K562 (cell line): ENCODE measurements at regions not wholly inside any gene's neighbourhood (a gene's known extent, or its start where the extent isn't known, plus 50 kb on each side); places are given as distances from the start of the nearest gene placed in this dataset.

Experiments
- ATAC-seq: fragments of 200-7000 bp; cut with Tn5 transposase; 3 replicates; pipeline ENCODE4 v1.9.1; 2020; ENCODE audit warnings: moderate library complexity
- BruUV-seq: library from RNA; stranded (reverse); fragments of 400-500 nt; replicated peaks from 2 replicates; lab custom pipeline; 2021; lab: Mats Ljungman, UMichigan
- CTCF ChIA-PET: fragments of 300-600 bp; formaldehyde crosslinking; extraction: SDS; loops from one replicate; lab custom pipeline; 2021; ENCODE audit warnings: low intra/inter-chr PET ratio; lab: Yijun Ruan, JAX
- POLR2A ChIA-PET: fragments of 300-600, 350-650 bp; sonication (Branson Sonifier 250); formaldehyde crosslinking; extraction: SDS; loops from one replicate; lab custom pipeline; 2021; ENCODE audit warnings: antibody characterized with exemption, inconsistent platforms; lab: Yijun Ruan, JAX
- DNase-seq, 4 experiments: peaks; one replicate each; pipeline versions ENCODE4 v3.0.0 to v3.0.0-alpha.2; 2011 to 2018; ENCODE audit warnings: low spot score in 3 of 4, mixed read lengths in 3 of 4; ENCODE audit errors: extremely low read depth in 1 of 4
- FAIRE-seq: peaks from 2 replicates; lab custom pipeline; 2011; peaks lifted over from hg19 to GRCh38; lab: Jason Lieb, UNC
- H2AFZ ChIP-seq: 2 replicates; pipeline ENCODE4 v1.6.0; 2011; ENCODE audit warnings: low read depth, low read length, control low read depth, inconsistent platforms
- H3K27ac ChIP-seq: fragments of 200-600 bp; 3 replicates; pipeline ENCODE4 v1.8.0; 2011; ENCODE audit warnings: low read depth, mild to moderate bottlenecking, control low read depth, inconsistent platforms, low read length, moderate library complexity, mixed read lengths; ENCODE audit errors: extremely low read depth
- H3K27me3 ChIP-seq, 2 experiments: fragments of 300-600 bp in 1 of 2; 2 replicates in 1 of 2; 3 replicates in 1 of 2; pipeline versions ENCODE4 v1.6.0 to v1.8.0; 2011; ENCODE audit warnings: inconsistent platforms in 2 of 2, low read length in 2 of 2, mild to moderate bottlenecking in 1 of 2, mixed read lengths in 1 of 2, moderate library complexity in 1 of 2; ENCODE audit not compliant: control insufficient read depth in 2 of 2, insufficient read depth in 2 of 2
- H3K36me3 ChIP-seq: fragments of 300-600 bp; 3 replicates; pipeline ENCODE4 v1.8.0; 2011; ENCODE audit warnings: mild to moderate bottlenecking, low read length, inconsistent platforms; ENCODE audit not compliant: control insufficient read depth, insufficient read depth
- H3K4me1 ChIP-seq, 2 experiments: fragments of 200-600 bp in 1 of 2; replicated peaks in 1 of 2; 2 replicates in 1 of 2; 3 replicates in 1 of 2; pipeline versions ENCODE4 v1.5.1 to v1.8.0; 2011; ENCODE audit warnings: inconsistent platforms in 2 of 2, low read length in 2 of 2, mild to moderate bottlenecking in 1 of 2, mixed read lengths in 1 of 2, moderate library complexity in 1 of 2; ENCODE audit not compliant: control insufficient read depth in 2 of 2, insufficient read depth in 2 of 2
- H3K4me2 ChIP-seq: 2 replicates; pipeline ENCODE4 v1.6.1; 2011; ENCODE audit warnings: low read length, control low read depth, inconsistent platforms, mixed read lengths; ENCODE audit not compliant: insufficient read depth
- H3K4me3 ChIP-seq: fragments of 200-600 bp; sonication (generic), shearing (Covaris generic); 2 replicates; pipeline ENCODE4 v1.5.1; 2016; ENCODE audit warnings: control low read depth, inconsistent platforms
- H3K79me2 ChIP-seq: fragments of 200-600 bp; 3 replicates; pipeline ENCODE4 v1.8.0; 2011; ENCODE audit warnings: low read length, inconsistent platforms; ENCODE audit not compliant: control insufficient read depth, insufficient read depth
- H3K9ac ChIP-seq, 2 experiments: 2 replicates each; pipeline versions ENCODE4 v1.6.0 to v1.6.1; 2011; ENCODE audit warnings: low read depth in 2 of 2, low read length in 2 of 2, control low read depth in 1 of 2, inconsistent platforms in 1 of 2, mild to moderate bottlenecking in 1 of 2, mixed read lengths in 1 of 2; ENCODE audit not compliant: insufficient read depth in 1 of 2
- H3K9me1 ChIP-seq: one replicate; pipeline ENCODE4 v1.6.0; 2011; ENCODE audit warnings: inconsistent platforms, mild to moderate bottlenecking, low read length, moderate library complexity; ENCODE audit not compliant: control insufficient read depth, insufficient read depth
- H3K9me3 ChIP-seq: replicated peaks from 2 replicates; pipeline ENCODE4 v1.5.1; 2011; ENCODE audit warnings: low read depth, low read length, inconsistent platforms; ENCODE audit not compliant: control insufficient read depth, insufficient read depth
- H4K20me1 ChIP-seq: replicated peaks from 2 replicates; pipeline ENCODE4 v1.6.1; 2011; ENCODE audit warnings: low read length, inconsistent platforms, mixed read lengths; ENCODE audit not compliant: control insufficient read depth, insufficient read depth
- FOXJ2 ChIP-seq: fragments of 200-800 bp; sonication (Bioruptor generic); IDR thresholded peaks from 2 replicates; pipeline ENCODE4 v1.6.1; 2016; ENCODE audit warnings: missing genetic modification characterization, missing compliant biosample characterization
- U2AF1 ChIP-seq: fragments of 200-400 bp; formaldehyde crosslinking; optimal IDR thresholded peaks from 2 replicates; pipeline ENCODE3; 2017; ENCODE audit warnings: mild to moderate bottlenecking, low read depth, low read length, moderate library complexity
- WGBS: fragments of 100-300 bp; shearing (Covaris generic); methylation state at CpG from one replicate; pipeline ENCODE4 v1.1.6; 2016; ENCODE audit warnings: low coverage, mixed read lengths; ENCODE audit not compliant: insufficient coverage; ENCODE audit errors: missing lambda C conversion rate; 5-methylcytosine and 5-hydroxymethylcytosine counted together
- in situ Hi-C: fragments of 300-500 bp; cut with MboI; formaldehyde crosslinking; loops from 4 replicates; pipeline ENCODE4 v1.15.0; 2018; ENCODE audit warnings: inconsistent platforms, mixed read lengths
- intact Hi-C: fragments of 100-400 bp; cut with micrococcal nuclease; formaldehyde crosslinking; loops from 2 replicates; pipeline ENCODE4 v1.14.2; 2022
- TF ChIP-seq, protein P1 (sequence below), 2 experiments: IDR thresholded peaks in 1 of 2; conservative IDR thresholded peaks in 1 of 2; 2 replicates each; pipeline ENCODE4 v1.6.1; 2016; ENCODE audit warnings: low read depth in 2 of 2, mild to moderate bottlenecking in 1 of 2, missing compliant biosample characterization in 1 of 2, missing genetic modification characterization in 1 of 2, moderate library complexity in 1 of 2

DNA sequence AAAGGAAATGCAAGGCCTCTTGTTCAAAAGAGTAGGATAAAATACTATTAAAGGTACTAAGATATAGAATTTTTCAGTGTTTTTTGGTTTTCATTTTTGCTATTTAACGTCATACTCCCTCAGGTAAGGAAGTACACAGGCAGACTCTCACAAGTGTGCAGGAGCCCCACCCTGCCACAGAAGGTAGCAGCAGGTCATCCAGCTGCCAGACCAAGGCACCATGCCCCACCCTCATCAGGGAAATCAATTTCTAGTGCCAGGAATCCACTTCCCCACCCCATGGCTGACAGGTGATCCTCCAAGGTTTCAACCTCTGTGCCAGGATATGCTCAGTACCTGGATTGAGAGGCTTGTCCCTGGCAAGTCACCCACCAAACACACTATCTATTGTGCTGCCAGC lies 712.9 kb downstream of the SORCS3 start:
- Histone ChIP-seq H3K27me3 (no peaks in the 10 kb centered on the region), H3K9me3 (no peaks in the 10 kb centered on the region), H3K9ac (no peak overlapping the region), H2AFZ (no peak overlapping the region), H3K4me2 (no peak overlapping the region), H3K36me3 (no peaks in the 10 kb centered on the region), H3K27ac (no peak overlapping the region), H3K9me1 (no peaks in the 10 kb centered on the region), H4K20me1 (no peaks in the 10 kb centered on the region), H3K4me3 (no peak overlapping the region), H3K79me2 (no peaks in the 10 kb centered on the region), H3K4me1 (no peaks in the 10 kb centered on the region)
- ATAC-seq = no peak
- CTCF ChIA-PET = no interaction called here
- BruUV-seq = no TSS peak
- no peak for TF ChIP-seq FOXJ2
- TF ChIP-seq, protein P1, sequence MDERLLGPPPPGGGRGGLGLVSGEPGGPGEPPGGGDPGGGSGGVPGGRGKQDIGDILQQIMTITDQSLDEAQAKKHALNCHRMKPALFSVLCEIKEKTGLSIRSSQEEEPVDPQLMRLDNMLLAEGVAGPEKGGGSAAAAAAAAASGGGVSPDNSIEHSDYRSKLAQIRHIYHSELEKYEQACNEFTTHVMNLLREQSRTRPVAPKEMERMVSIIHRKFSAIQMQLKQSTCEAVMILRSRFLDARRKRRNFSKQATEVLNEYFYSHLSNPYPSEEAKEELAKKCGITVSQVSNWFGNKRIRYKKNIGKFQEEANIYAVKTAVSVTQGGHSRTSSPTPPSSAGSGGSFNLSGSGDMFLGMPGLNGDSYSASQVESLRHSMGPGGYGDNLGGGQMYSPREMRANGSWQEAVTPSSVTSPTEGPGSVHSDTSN (CRISPR knock-in tag; IDR thresholded peaks at IDR 0.05; ENCODE audit: low read depth) = no peak
- TF ChIP-seq, protein P1 (tag; conservative IDR thresholded peaks at IDR 0.05; ENCODE audit: low read depth) = no peak
- TF ChIP-seq U2AF1 = no peak
- FAIRE-seq = no peak
- no peak for DNase-seq
- 0% methylated on average over 1 of the region's 1 CpG for WGBS
- in situ Hi-C loops = no loop called here
- POLR2A ChIA-PET = no interaction called here
- intact Hi-C loops = no loop called here
